GM15510 (cell line): ENCODE measurements at regions not wholly inside any gene's neighbourhood (a gene's known extent, or its start where the extent isn't known, plus 50 kb on each side); places are given as distances from the start of the nearest gene placed in this dataset.

Experiments
- POLR2A ChIP-seq: IDR thresholded peaks from 3 replicates; pipeline ENCODE4 v1.6.1; 2011; ENCODE audit warnings: borderline replicate concordance; ENCODE audit not compliant: insufficient read length; ENCODE audit errors: extremely low read depth

- no peak for TF ChIP-seq POLR2A
These were observed 780.9 kb downstream of the BRD1 start for GRCh38 chr22:49046546-49047361.

GRCh38 chr22:49046000-49046545, 781.6 kb downstream of the BRD1 start:
- TF ChIP-seq POLR2A: no peak

GRCh38 chr22:49045276-49045675, 782.4 kb downstream of the BRD1 start:
- no peak for TF ChIP-seq POLR2A

- TF ChIP-seq POLR2A: no peak
These were observed 782.9 kb downstream of the BRD1 start for GRCh38 chr22:49044776-49045175.

GRCh38 chr22:49044091-49044490, 783.6 kb downstream of the BRD1 start:
- TF ChIP-seq POLR2A: no peak

GRCh38 chr22:49042877-49043859, 784.5 kb downstream of the BRD1 start:
- no peak for TF ChIP-seq POLR2A

- TF ChIP-seq POLR2A: no peak
These were observed 785.6 kb downstream of the BRD1 start for GRCh38 chr22:49042066-49042465.

- no peak for TF ChIP-seq POLR2A
These were observed 786.8 kb downstream of the BRD1 start for GRCh38 chr22:49040754-49041467.

- TF ChIP-seq POLR2A: no peak
These were observed 787.6 kb downstream of the BRD1 start for GRCh38 chr22:49040111-49040510.

GRCh38 chr22:49039625-49040024, 788.0 kb downstream of the BRD1 start:
- TF ChIP-seq POLR2A: no peak

GRCh38 chr22:49037701-49038245, 789.9 kb downstream of the BRD1 start:
- no peak for TF ChIP-seq POLR2A

- TF ChIP-seq POLR2A: no peak
These were observed 791.2 kb downstream of the BRD1 start for GRCh38 chr22:49036513-49036912.

GRCh38 chr22:49035818-49036457, 791.7 kb downstream of the BRD1 start:
- TF ChIP-seq POLR2A: no peak

- no peak for TF ChIP-seq POLR2A
These were observed 792.5 kb downstream of the BRD1 start for GRCh38 chr22:49034836-49035817.
